Fibroblast of lung (primary cell): ENCODE measurements at regions not wholly inside any gene's neighbourhood (a gene's known extent, or its start where the extent isn't known, plus 50 kb on each side); places are given as distances from the start of the nearest gene placed in this dataset.

Experiments used
- EZH2 ChIP-seq: IDR thresholded peaks from 2 replicates; pipeline ENCODE4 v1.5.1; 2012; ENCODE audit warnings: low read length, control low read depth, mild to moderate bottlenecking; ENCODE audit errors: missing control alignments
- TF ChIP-seq, protein P1 (sequence below), 2 donors: IDR thresholded peaks in 1 of 2; conservative IDR thresholded peaks in 1 of 2; 1 replicate in 1 of 2; 2 replicates in 1 of 2; pipeline ENCODE4 v1.5.1; 2011 to 2012; ENCODE audit warnings: low read length in 2 of 2, control low read depth in 1 of 2, inconsistent platforms in 1 of 2, low read depth in 1 of 2, mild to moderate bottlenecking in 1 of 2

DNA sequence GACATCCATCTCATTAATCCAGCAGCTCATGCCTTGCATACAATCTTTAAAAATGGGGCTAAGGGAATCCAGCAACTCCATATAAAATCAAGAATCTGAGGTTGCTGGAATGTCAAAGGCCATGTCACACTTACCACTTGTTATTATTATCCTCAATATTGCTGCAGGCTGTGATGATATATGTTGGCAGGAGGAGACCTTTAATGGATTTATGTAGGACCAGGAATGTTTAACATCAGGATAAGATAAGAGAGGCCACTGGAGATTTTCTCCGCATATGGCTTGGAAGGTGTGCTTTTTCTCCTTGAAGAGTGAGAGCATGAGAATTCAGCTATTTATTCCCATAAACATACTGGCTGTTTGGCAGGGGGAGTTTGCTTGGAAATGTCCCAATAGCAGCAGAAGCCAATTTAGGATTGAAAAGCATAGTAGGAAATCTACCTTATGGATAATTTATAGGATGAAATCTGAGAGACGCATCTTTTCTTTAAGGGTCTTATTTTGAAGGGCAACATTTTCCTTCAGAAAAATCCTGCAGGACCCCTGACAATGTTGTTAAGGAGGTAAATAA is 481.4 kb downstream of the AGTPBP1 start:
- TF ChIP-seq, protein P1, sequence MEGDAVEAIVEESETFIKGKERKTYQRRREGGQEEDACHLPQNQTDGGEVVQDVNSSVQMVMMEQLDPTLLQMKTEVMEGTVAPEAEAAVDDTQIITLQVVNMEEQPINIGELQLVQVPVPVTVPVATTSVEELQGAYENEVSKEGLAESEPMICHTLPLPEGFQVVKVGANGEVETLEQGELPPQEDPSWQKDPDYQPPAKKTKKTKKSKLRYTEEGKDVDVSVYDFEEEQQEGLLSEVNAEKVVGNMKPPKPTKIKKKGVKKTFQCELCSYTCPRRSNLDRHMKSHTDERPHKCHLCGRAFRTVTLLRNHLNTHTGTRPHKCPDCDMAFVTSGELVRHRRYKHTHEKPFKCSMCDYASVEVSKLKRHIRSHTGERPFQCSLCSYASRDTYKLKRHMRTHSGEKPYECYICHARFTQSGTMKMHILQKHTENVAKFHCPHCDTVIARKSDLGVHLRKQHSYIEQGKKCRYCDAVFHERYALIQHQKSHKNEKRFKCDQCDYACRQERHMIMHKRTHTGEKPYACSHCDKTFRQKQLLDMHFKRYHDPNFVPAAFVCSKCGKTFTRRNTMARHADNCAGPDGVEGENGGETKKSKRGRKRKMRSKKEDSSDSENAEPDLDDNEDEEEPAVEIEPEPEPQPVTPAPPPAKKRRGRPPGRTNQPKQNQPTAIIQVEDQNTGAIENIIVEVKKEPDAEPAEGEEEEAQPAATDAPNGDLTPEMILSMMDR (conservative IDR thresholded peaks at IDR 0.05 in 1 of 2, IDR thresholded peaks at IDR 0.05 in 1 of 2; ENCODE audit: low read depth in 1 of 2, low read length in 2 of 2): no peak
- no peak for TF ChIP-seq EZH2
